ENCODE measurements at regions not wholly inside any gene's neighbourhood (a gene's known extent, or its start where the extent isn't known, plus 50 kb on each side); places are given as distances from the start of the nearest gene placed in this dataset.
"Not testable (repeated sequence)": the region's sequence is repeated elsewhere in the genome, so short reads cannot be mapped to it uniquely, and the experiment has no call there.

DNA sequence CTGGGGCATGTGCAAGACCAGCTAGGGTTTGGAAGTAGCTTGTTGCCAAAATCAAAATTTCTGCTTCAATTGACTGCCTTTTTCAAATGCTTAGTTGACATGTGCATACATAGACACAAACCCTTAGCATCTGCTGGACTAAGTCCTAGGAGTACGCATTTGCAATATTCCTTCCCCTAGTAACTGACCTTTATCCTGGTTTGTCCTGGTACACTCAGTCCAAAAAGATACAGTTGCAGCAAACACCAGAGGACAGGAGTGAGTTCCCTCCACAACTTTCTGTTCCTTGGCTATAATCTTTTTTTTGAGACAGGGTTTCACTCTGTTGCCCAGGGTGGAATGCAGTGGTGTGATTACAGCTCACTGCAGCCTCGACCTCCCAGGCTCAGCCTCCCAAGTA lies 290.2 kb upstream of the ERCC4 start:
- DNase-seq (ENCODE audit: low spot score) = no peak
- ChIA-PET POLR2A (ENCODE audit: low non-redundant PET) (no interaction called here), CTCF (no interaction called here)
- no peak overlapping the region for H3K27ac ChIP-seq
- TF ChIP-seq, protein P1, sequence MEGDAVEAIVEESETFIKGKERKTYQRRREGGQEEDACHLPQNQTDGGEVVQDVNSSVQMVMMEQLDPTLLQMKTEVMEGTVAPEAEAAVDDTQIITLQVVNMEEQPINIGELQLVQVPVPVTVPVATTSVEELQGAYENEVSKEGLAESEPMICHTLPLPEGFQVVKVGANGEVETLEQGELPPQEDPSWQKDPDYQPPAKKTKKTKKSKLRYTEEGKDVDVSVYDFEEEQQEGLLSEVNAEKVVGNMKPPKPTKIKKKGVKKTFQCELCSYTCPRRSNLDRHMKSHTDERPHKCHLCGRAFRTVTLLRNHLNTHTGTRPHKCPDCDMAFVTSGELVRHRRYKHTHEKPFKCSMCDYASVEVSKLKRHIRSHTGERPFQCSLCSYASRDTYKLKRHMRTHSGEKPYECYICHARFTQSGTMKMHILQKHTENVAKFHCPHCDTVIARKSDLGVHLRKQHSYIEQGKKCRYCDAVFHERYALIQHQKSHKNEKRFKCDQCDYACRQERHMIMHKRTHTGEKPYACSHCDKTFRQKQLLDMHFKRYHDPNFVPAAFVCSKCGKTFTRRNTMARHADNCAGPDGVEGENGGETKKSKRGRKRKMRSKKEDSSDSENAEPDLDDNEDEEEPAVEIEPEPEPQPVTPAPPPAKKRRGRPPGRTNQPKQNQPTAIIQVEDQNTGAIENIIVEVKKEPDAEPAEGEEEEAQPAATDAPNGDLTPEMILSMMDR (conservative IDR thresholded peaks at IDR 0.05; ENCODE audit: low read depth) = no peak

- TF ChIP-seq, protein P1 (conservative IDR thresholded peaks at IDR 0.05; ENCODE audit: low read depth) = no peak
- no peak overlapping the region for H3K27ac ChIP-seq
- no peak for DNase-seq (ENCODE audit: low spot score)
- ChIA-PET CTCF (no interaction called here), POLR2A (ENCODE audit: low non-redundant PET) (no interaction called here)
These were observed 289.6 kb upstream of the ERCC4 start for GRCh38 chr16:13630374-13630773.

GRCh38 chr16:13631213-13631767 lies 288.7 kb upstream of the ERCC4 start:
- ChIA-PET POLR2A (ENCODE audit: low non-redundant PET) (no interaction called here), CTCF (no interaction called here)
- H3K27ac ChIP-seq = no peak overlapping the region
- no peak for DNase-seq (ENCODE audit: low spot score)
- TF ChIP-seq, protein P1 (conservative IDR thresholded peaks at IDR 0.05; ENCODE audit: low read depth) = no peak

GRCh38 chr16:13631916-13632315 lies 288.0 kb upstream of the ERCC4 start:
- POLR2A ChIA-PET (ENCODE audit: low non-redundant PET) = no interaction called here
- CTCF ChIA-PET = no interaction called here
- no peak for DNase-seq (ENCODE audit: low spot score)
- TF ChIP-seq, protein P1 (conservative IDR thresholded peaks at IDR 0.05; ENCODE audit: low read depth) = no peak
- no peak overlapping the region for H3K27ac ChIP-seq

DNA sequence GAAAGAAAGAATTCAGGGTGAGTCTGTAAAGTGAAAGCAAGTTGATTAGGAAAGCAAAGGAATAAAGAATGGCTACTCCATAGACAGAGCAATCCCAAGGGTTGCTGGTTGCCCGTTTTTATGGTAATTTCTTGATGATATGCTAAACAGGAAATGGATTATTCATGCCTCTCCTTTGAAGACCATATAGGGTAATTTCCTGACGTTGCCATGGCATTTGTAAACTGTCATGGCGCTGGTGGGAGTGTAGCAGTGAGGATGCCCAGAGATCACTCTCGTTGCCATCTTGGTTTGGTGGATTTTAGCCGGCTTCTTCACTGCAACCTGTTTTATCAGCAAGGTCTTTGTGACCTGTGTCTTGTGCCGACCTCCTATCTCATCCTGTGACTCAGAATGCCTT lies 287.4 kb upstream of the ERCC4 start:
- POLR2A ChIA-PET (ENCODE audit: low non-redundant PET); DNase-seq (ENCODE audit: low spot score); H3K27ac ChIP-seq; CTCF ChIA-PET: not testable (repeated sequence)

- ChIA-PET CTCF (no interaction called here), POLR2A (ENCODE audit: low non-redundant PET) (no interaction called here)
- H3K27ac ChIP-seq = no peak overlapping the region
- TF ChIP-seq, protein P1 (conservative IDR thresholded peaks at IDR 0.05; ENCODE audit: low read depth) = no peak
- DNase-seq (ENCODE audit: low spot score) = no peak
These were observed 286.5 kb upstream of the ERCC4 start for GRCh38 chr16:13633391-13633861.

GRCh38 chr16:13634253-13634652 lies 285.7 kb upstream of the ERCC4 start:
- ChIA-PET POLR2A (ENCODE audit: low non-redundant PET) (no interaction called here), CTCF (no interaction called here)
- H3K27ac ChIP-seq = no peak overlapping the region
- TF ChIP-seq, protein P1 (conservative IDR thresholded peaks at IDR 0.05; ENCODE audit: low read depth) = no peak
- no peak for DNase-seq (ENCODE audit: low spot score)
